GM21737 (cell line): ENCODE measurements at regions not wholly inside any gene's neighbourhood (a gene's known extent, or its start where the extent isn't known, plus 50 kb on each side); places are given as distances from the start of the nearest gene placed in this dataset.
"Not testable (repeated sequence)": the region's sequence is repeated elsewhere in the genome, so short reads cannot be mapped to it uniquely, and the experiment has no call there.

ENCODE experiments used
- ATAC-seq: cut with Tn5 transposase; IDR thresholded peaks from one replicate; pipeline ENCODE4 v1.9.1; 2021; ENCODE audit warnings: mild to moderate bottlenecking, moderate library complexity; ENCODE audit not compliant: unreplicated experiment

DNA sequence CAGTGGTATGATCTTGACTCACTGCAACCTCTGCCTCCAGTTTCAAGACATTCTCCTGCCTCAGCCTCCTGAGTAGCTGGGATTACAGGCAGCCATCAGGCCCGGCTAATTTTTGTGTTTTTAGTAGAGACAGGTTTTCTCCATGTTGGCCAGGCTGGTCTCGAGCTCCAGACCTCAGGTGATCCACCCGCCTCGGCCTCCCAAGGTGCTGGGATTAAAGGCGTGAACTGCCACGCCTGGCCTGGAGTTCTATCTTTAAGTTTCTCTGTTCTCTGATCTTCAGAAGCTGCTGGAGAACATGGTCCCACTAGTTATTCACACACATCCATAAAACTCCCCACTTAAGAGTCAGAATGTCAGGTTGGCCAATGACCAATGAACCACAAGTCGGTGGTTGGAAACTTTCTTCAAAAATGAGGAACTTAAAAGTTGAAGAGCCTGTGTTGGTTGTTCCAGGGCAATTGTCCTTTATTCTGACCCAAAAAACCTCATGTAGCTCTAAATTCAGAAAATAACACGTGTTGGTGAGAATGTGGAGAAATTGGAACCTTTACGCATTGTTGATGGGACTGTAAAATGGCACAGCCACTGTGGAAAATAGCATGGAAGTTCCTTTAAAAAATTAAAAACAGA, 55.9 kb upstream of the PIK3CB start:
- ATAC-seq, result peak; percentile 59

DNA sequence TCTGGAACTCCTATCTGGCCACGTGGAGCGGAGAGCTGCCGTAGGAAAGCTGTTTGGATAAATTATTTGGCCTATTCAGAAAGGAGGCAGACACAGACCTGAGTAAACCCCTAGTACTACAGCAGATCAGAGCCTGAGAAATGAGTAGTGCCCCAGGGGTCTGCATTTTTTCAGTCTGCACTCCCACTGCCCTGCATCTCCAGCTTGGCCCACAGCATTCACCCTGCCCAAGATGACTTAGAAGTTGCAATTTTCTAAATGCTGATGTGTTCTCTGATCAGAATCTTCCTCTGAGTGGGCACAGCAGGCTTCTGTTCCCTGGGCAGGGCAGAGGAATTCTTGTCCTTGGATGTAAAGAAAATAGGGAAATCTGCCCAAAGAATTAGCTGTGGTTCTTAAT, 55.1 kb upstream of the PIK3CB start:
- ATAC-seq, result no peak

DNA sequence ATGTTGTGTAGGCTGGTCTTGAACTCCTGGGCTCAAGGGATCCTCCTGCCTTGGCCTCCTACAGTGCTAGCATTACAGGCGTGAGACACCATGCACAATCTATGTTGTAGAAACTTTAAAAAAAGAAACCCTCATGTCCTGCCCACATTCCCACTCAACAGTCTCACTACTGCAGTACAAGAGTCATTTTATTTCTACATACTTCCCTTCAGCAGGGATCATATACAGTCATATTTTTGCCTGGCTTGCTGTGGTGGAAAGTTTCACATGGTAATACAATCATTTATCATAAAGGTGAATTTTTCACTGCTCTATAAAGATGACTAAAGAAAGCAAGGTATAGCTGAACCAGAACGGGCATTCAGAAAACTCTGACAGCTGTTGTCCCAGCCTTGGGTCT, 53.8 kb upstream of the PIK3CB start:
- no peak for ATAC-seq

DNA sequence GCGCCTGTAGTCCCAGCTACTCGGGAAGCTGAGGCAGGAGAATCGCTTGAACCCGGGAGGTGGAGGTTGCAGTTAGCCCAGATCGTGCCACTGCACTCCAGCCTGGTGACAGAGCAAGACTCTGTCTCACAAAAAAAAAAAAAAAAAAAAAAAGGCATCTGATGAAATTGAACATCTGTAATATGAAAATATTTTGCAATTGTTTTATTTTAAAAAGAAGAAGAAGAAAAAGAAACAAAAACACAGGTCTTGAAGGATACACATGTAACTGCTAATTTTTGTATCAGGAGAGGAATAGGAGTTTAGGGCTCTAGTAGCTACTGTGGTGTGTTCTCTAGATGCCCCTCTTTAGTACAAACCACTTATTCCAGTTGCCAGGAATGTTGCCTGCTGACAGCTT, 51.4 kb upstream of the PIK3CB start:
- ATAC-seq, result not testable (repeated sequence)
